ENCODE measurements at regions not wholly inside any gene's neighbourhood (a gene's known extent, or its start where the extent isn't known, plus 50 kb on each side); places are given as distances from the start of the nearest gene placed in this dataset.

GRCh38 chr2:104595576-104595975 lies 258.3 kb upstream of the POU3F3 start:
- TF ChIP-seq USF2 (IDR thresholded peaks at IDR 0.05; ENCODE audit: low read depth, low read length) (no peak), USF2 (CRISPR knock-in tag; IDR thresholded peaks at IDR 0.05; ENCODE audit: borderline replicate concordance) (no peak), ZSCAN5A (CRISPR knock-in tag; IDR thresholded peaks at IDR 0.05; ENCODE audit: borderline replicate concordance) (no peak), CTCF (CRISPR knock-in tag; IDR thresholded peaks at IDR 0.05) (no peak), CREB1 (IDR thresholded peaks at IDR 0.05) (no peak), CREB1 (CRISPR knock-in tag; IDR thresholded peaks at IDR 0.05) (no peak), NFE2L1 (CRISPR knock-in tag; IDR thresholded peaks at IDR 0.05; ENCODE audit: borderline replicate concordance) (no peak), ZNF253 (CRISPR knock-in tag; IDR thresholded peaks at IDR 0.05; ENCODE audit: borderline replicate concordance) (no peak), ZNF138 (CRISPR knock-in tag; IDR thresholded peaks at IDR 0.05; ENCODE audit: low read depth) (no peak), ZNF503 (CRISPR knock-in tag; IDR thresholded peaks at IDR 0.05) (no peak), POLR2G (IDR thresholded peaks at IDR 0.05; ENCODE audit: low read depth, low read length) (no peak), KDM5B (CRISPR knock-in tag; IDR thresholded peaks at IDR 0.05; ENCODE audit: borderline replicate concordance) (no peak), TGIF2 (CRISPR knock-in tag; IDR thresholded peaks at IDR 0.05) (no peak)

Data from HepG2 (cell line).